CD8-positive, alpha-beta memory T cell (primary cell): ENCODE measurements at regions not wholly inside any gene's neighbourhood (a gene's known extent, or its start where the extent isn't known, plus 50 kb on each side); places are given as distances from the start of the nearest gene placed in this dataset.
"Not testable (repeated sequence)": the region's sequence is repeated elsewhere in the genome, so short reads cannot be mapped to it uniquely, and the experiment has no call there.

Experiments used
- CTCF ChIA-PET: fragments of 350-600 bp; sonication (Branson Sonifier 250); formaldehyde crosslinking; loops from one replicate; lab custom pipeline; 2021; ENCODE audit warnings: antibody characterized with exemption; lab: Charles Lee
- POLR2A ChIA-PET: fragments of 350-600 bp; sonication (Branson Sonifier 250); formaldehyde crosslinking; loops from one replicate; lab custom pipeline; 2021; ENCODE audit warnings: antibody characterized with exemption; lab: Charles Lee
- DNase-seq, 5 donors: peaks; one replicate each; pipeline versions ENCODE4 v3.0.0 to v3.0.0-alpha.2; 2020 to 2022; ENCODE audit warnings: mixed read lengths in 1 of 5
- H3K27ac ChIP-seq: one replicate; pipeline ENCODE4 v1.7.0; 2013; ENCODE audit warnings: low read depth, mild to moderate bottlenecking, low read length, moderate library complexity
- H3K27me3 ChIP-seq: 2 replicates; pipeline ENCODE4 v1.7.0; 2013; ENCODE audit warnings: low read length, mild to moderate bottlenecking; ENCODE audit not compliant: insufficient read depth, poor library complexity, severe bottlenecking
- H3K36me3 ChIP-seq: 2 replicates; pipeline ENCODE4 v1.7.0; 2013; ENCODE audit warnings: mild to moderate bottlenecking, low read length, moderate library complexity; ENCODE audit not compliant: insufficient read depth
- H3K4me1 ChIP-seq: 2 replicates; pipeline ENCODE4 v1.7.0; 2013; ENCODE audit warnings: mild to moderate bottlenecking, low read length, moderate library complexity; ENCODE audit not compliant: insufficient read depth
- H3K4me3 ChIP-seq: 2 replicates; pipeline ENCODE4 v1.7.0; 2013; ENCODE audit warnings: mild to moderate bottlenecking, low read length
- H3K9me3 ChIP-seq: 2 replicates; pipeline ENCODE4 v1.7.0; 2013; ENCODE audit warnings: mild to moderate bottlenecking, low read length
- H3K27ac Mint-ChIP-seq, 8 donors: one replicate each; pipeline ENCODE4 v1.8.0; 2020 to 2021; ENCODE audit warnings: mixed read lengths in 8 of 8, mild to moderate bottlenecking in 6 of 8, inconsistent platforms in 3 of 8, moderate library complexity in 3 of 8
- H3K27me3 Mint-ChIP-seq, 2 donors: one replicate each; pipeline ENCODE4 v1.8.0; 2020 to 2021; ENCODE audit warnings: mixed read lengths in 2 of 2, mild to moderate bottlenecking in 1 of 2, moderate library complexity in 1 of 2
- H3K36me3 Mint-ChIP-seq, 3 donors: one replicate each; pipeline ENCODE4 v1.8.0; 2020 to 2021; ENCODE audit warnings: mixed read lengths in 3 of 3, inconsistent platforms in 1 of 3, mild to moderate bottlenecking in 1 of 3
- H3K4me1 Mint-ChIP-seq, 3 donors: one replicate each; pipeline ENCODE4 v1.8.0; 2020 to 2021; ENCODE audit warnings: mixed read lengths in 3 of 3, inconsistent platforms in 1 of 3, mild to moderate bottlenecking in 1 of 3
- H3K4me3 Mint-ChIP-seq, 7 donors: one replicate each; pipeline ENCODE4 v1.8.0; 2020 to 2021; ENCODE audit warnings: mixed read lengths in 7 of 7, mild to moderate bottlenecking in 6 of 7, moderate library complexity in 4 of 7, inconsistent platforms in 2 of 7
- H3K9me3 Mint-ChIP-seq, 5 donors: one replicate each; pipeline ENCODE4 v1.8.0; 2020 to 2022; ENCODE audit warnings: mixed read lengths in 5 of 5, mild to moderate bottlenecking in 3 of 5, moderate library complexity in 2 of 5, inconsistent platforms in 1 of 5

- POLR2A ChIA-PET: no interaction called here
- Histone ChIP-seq H3K27me3 (no peaks in the 10 kb centered on the region), H3K36me3 (no peaks in the 10 kb centered on the region), H3K9me3 (no peaks in the 10 kb centered on the region), H3K27ac (no peak overlapping the region), H3K4me1 (no peaks in the 10 kb centered on the region), H3K4me3 (no peak overlapping the region)
- Mint-ChIP-seq H3K27me3 (no peaks in the 10 kb centered on the region), H3K27ac (no peak overlapping the region), H3K4me1 (no peaks in the 10 kb centered on the region), H3K36me3 (no peaks in the 10 kb centered on the region), H3K9me3 (peaks cover 0 to 12% (median 4%) of the 10 kb centered on the region in 5 donors), H3K4me3 (no peak overlapping the region)
- DNase-seq: no peak
- CTCF ChIA-PET: no interaction called here
These were observed 602.5 kb downstream of the TMA16 start for GRCh38 chr4:164096766-164097518.

GRCh38 chr4:164100741-164101365, 606.4 kb downstream of the TMA16 start:
- H3K4me1 Mint-ChIP-seq, H3K4me3 Mint-ChIP-seq, POLR2A ChIA-PET, DNase-seq, H3K27ac ChIP-seq, H3K27ac Mint-ChIP-seq, H3K9me3 Mint-ChIP-seq, H3K9me3 ChIP-seq, H3K27me3 ChIP-seq, H3K36me3 Mint-ChIP-seq, H3K4me1 ChIP-seq, H3K27me3 Mint-ChIP-seq, H3K36me3 ChIP-seq, H3K4me3 ChIP-seq, CTCF ChIA-PET: not testable (repeated sequence)

GRCh38 chr4:164108971-164109370, 614.5 kb downstream of the TMA16 start:
- Histone ChIP-seq H3K36me3 (no peaks in the 10 kb centered on the region), H3K27me3 (no peaks in the 10 kb centered on the region), H3K27ac (no peak overlapping the region), H3K9me3 (no peaks in the 10 kb centered on the region), H3K4me3 (no peak overlapping the region), H3K4me1 (no peaks in the 10 kb centered on the region)
- Mint-ChIP-seq H3K4me1 (no peaks in the 10 kb centered on the region), H3K27ac (no peak overlapping the region), H3K36me3 (no peaks in the 10 kb centered on the region), H3K27me3 (no peaks in the 10 kb centered on the region), H3K9me3 (peaks cover 0 to 11% (median 2%) of the 10 kb centered on the region in 5 donors), H3K4me3 (no peak overlapping the region)
- ChIA-PET POLR2A (no interaction called here), CTCF (no interaction called here)
- DNase-seq: no peak

- Mint-ChIP-seq H3K4me1 (no peaks in the 10 kb centered on the region), H3K27ac (no peak overlapping the region), H3K36me3 (no peaks in the 10 kb centered on the region), H3K27me3 (no peaks in the 10 kb centered on the region), H3K9me3 (peaks cover 0 to 11% (median 2%) of the 10 kb centered on the region in 5 donors), H3K4me3 (no peak overlapping the region)
- Histone ChIP-seq H3K4me1 (no peaks in the 10 kb centered on the region), H3K9me3 (no peaks in the 10 kb centered on the region), H3K4me3 (no peak overlapping the region), H3K27ac (no peak overlapping the region), H3K27me3 (no peaks in the 10 kb centered on the region), H3K36me3 (no peaks in the 10 kb centered on the region)
- no peak for DNase-seq
- ChIA-PET POLR2A (no interaction called here), CTCF (no interaction called here)
These were observed 615.0 kb downstream of the TMA16 start for GRCh38 chr4:164109503-164109902.

- H3K36me3 Mint-ChIP-seq: no peaks in the 10 kb centered on the region
- H3K9me3 Mint-ChIP-seq: peaks cover 0 to 3% (median 2%) of the 10 kb centered on the region in 5 donors
- no peak overlapping the region for H3K27ac Mint-ChIP-seq
- H3K4me3 ChIP-seq: no peak overlapping the region
- H3K36me3 ChIP-seq: no peaks in the 10 kb centered on the region
- no peak for DNase-seq
- no peaks in the 10 kb centered on the region for H3K9me3 ChIP-seq
- H3K4me1 ChIP-seq: no peaks in the 10 kb centered on the region
- no peaks in the 10 kb centered on the region for H3K27me3 ChIP-seq
- no peaks in the 10 kb centered on the region for H3K27me3 Mint-ChIP-seq
- ChIA-PET POLR2A (no interaction called here), CTCF (no interaction called here)
- H3K27ac ChIP-seq: no peak overlapping the region
- H3K4me1 Mint-ChIP-seq: no peaks in the 10 kb centered on the region
- no peak overlapping the region for H3K4me3 Mint-ChIP-seq
These were observed 620.7 kb downstream of the TMA16 start for GRCh38 chr4:164115236-164115635.

GRCh38 chr4:164116286-164116685, 621.8 kb downstream of the TMA16 start:
- POLR2A ChIA-PET: no interaction called here
- no peak for DNase-seq
- no peaks in the 10 kb centered on the region for H3K36me3 ChIP-seq
- H3K4me1 ChIP-seq: no peaks in the 10 kb centered on the region
- H3K4me3 ChIP-seq: no peak overlapping the region
- no peak overlapping the region for H3K27ac ChIP-seq
- Mint-ChIP-seq H3K4me3 (no peak overlapping the region), H3K27me3 (no peaks in the 10 kb centered on the region), H3K4me1 (no peaks in the 10 kb centered on the region), H3K36me3 (no peaks in the 10 kb centered on the region), H3K27ac (no peak overlapping the region), H3K9me3 (peaks cover 0 to 4% (median 2%) of the 10 kb centered on the region in 5 donors)
- CTCF ChIA-PET: no interaction called here
- H3K9me3 ChIP-seq: no peaks in the 10 kb centered on the region
- no peaks in the 10 kb centered on the region for H3K27me3 ChIP-seq

GRCh38 chr4:164134388-164134787, 619.5 kb upstream of the SMIM31 start:
- no peak overlapping the region for H3K27ac Mint-ChIP-seq

GRCh38 chr4:164136180-164136616, 617.7 kb upstream of the SMIM31 start:
- DNase-seq: no peak
- Histone ChIP-seq H3K27me3 (no peaks in the 10 kb centered on the region), H3K4me3 (no peak overlapping the region), H3K27ac (no peak overlapping the region), H3K36me3 (no peaks in the 10 kb centered on the region), H3K4me1 (no peaks in the 10 kb centered on the region), H3K9me3 (no peaks in the 10 kb centered on the region)
- CTCF ChIA-PET: no interaction called here
- no peaks in the 10 kb centered on the region for H3K4me1 Mint-ChIP-seq
- POLR2A ChIA-PET: no interaction called here
- no peak overlapping the region for H3K4me3 Mint-ChIP-seq
- H3K36me3 Mint-ChIP-seq: no peaks in the 10 kb centered on the region
- no peak overlapping the region for H3K27ac Mint-ChIP-seq
- H3K27me3 Mint-ChIP-seq: no peaks in the 10 kb centered on the region
- peaks cover 0 to 19% (median 7%) of the 10 kb centered on the region in 5 donors for H3K9me3 Mint-ChIP-seq

More at GRCh38 chr4:164134388-164134787, 619.5 kb upstream of the SMIM31 start:
- Histone ChIP-seq H3K27ac (no peak overlapping the region), H3K4me3 (no peak overlapping the region), H3K4me1 (no peaks in the 10 kb centered on the region), H3K27me3 (no peaks in the 10 kb centered on the region), H3K36me3 (no peaks in the 10 kb centered on the region), H3K9me3 (no peaks in the 10 kb centered on the region)
- no peak for DNase-seq
- CTCF ChIA-PET: no interaction called here
- H3K9me3 Mint-ChIP-seq: peaks cover 0 to 9% (median 5%) of the 10 kb centered on the region in 5 donors
- no peak overlapping the region for H3K4me3 Mint-ChIP-seq
- no peaks in the 10 kb centered on the region for H3K27me3 Mint-ChIP-seq
- no peaks in the 10 kb centered on the region for H3K4me1 Mint-ChIP-seq
- no peaks in the 10 kb centered on the region for H3K36me3 Mint-ChIP-seq
- POLR2A ChIA-PET: no interaction called here
